ENCODE measurements at regions not wholly inside any gene's neighbourhood (a gene's known extent, or its start where the extent isn't known, plus 50 kb on each side); places are given as distances from the start of the nearest gene placed in this dataset.
"Not testable (repeated sequence)": the region's sequence is repeated elsewhere in the genome, so short reads cannot be mapped to it uniquely, and the experiment has no call there.

GRCh38 chr13:33682020-33682564, 135.9 kb upstream of the RFC3 start:
- POLR2A ChIA-PET: interaction anchor here (1.4 kb wide), 1 partner anchor 39 kb away, joined by 3 read pairs; no protein-coding TSS in a partner anchor
- CTCF ChIA-PET: no interaction called here

DNA sequence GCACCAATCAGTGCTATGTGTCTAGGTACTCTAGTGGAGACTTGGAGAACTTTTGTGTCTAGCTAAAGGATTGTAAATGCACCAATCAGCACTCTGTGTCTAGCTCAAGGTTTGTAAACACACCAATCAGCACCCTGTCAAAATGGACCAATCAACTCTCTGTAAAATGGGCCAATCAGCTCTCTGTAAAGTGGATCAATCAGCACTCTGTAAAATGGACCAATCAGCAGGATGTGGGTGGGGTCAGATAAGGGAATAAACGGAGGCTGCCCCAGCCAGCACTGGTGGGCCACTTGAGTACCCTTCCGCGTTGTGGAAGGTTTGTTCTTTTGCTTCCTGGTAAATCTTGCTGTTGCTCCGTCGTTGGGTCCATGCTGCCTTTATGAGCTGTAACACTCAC, 135.3 kb upstream of the RFC3 start:
- POLR2A ChIA-PET: not testable (repeated sequence)

More at GRCh38 chr13:33682020-33682564, 135.9 kb upstream of the RFC3 start:
- Histone ChIP-seq H3K27ac (ENCODE audit: low read depth, low read length) (no peak overlapping the region), H3K9me3 (ENCODE audit: control insufficient read depth, insufficient read depth, low read length) (peaks cover 8% of the 10 kb centered on the region; the same call in 1 of the 2 replicates), H3K4me3 (ENCODE audit: low read depth, low read length) (no peak overlapping the region), H3K27me3 (ENCODE audit: control insufficient read depth, insufficient read depth, low read length) (no peaks in the 10 kb centered on the region)
- no peak for TF ChIP-seq CTCF (IDR thresholded peaks at IDR 0.05; ENCODE audit: low read depth, low read length)
- no peak for DNase-seq (ENCODE audit: low read depth, low spot score)

DNA sequence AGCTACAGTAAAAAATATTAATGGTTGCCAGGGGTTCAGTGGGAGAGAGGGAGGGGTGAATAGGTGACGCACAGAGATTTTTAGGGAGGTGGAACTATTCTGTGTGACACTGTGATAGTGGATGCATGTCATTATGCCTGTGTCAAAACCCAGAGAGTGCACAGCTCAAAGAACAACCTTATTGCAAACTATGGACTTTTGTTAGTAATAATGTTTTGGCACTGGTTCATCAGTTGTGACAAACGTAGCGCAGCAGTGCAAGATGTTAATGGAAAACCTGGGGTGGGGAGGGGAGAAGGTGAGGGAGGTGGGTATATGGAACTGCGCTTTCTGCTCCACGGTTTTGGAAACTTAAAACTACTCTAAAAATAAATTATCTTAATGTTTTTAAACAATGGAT, 134.6 kb upstream of the RFC3 start:
- H3K27ac ChIP-seq (ENCODE audit: low read depth, low read length): no peak overlapping the region
- DNase-seq (ENCODE audit: low read depth, low spot score): no peak
- ChIA-PET POLR2A (no interaction called here), CTCF (interaction anchor here (0.6 kb wide), 1 partner anchor 1773 kb away, joined by 4 read pairs; no protein-coding TSS in a partner anchor)
- H3K9me3 ChIP-seq (ENCODE audit: control insufficient read depth, insufficient read depth, low read length): peaks cover 8% of the 10 kb centered on the region; the same call in 1 of the 2 replicates
- H3K4me3 ChIP-seq (ENCODE audit: low read depth, low read length): no peak overlapping the region
- no peak for TF ChIP-seq CTCF (IDR thresholded peaks at IDR 0.05; ENCODE audit: low read depth, low read length)
- peaks cover 7% of the 10 kb centered on the region for H3K27me3 ChIP-seq (ENCODE audit: control insufficient read depth, insufficient read depth, low read length)

More for the DNA sequence above, 135.3 kb upstream of the RFC3 start:
- CTCF ChIA-PET: interaction anchor here (0.6 kb wide), 1 partner anchor 1773 kb away, joined by 4 read pairs; no protein-coding TSS in a partner anchor
- H3K9me3 ChIP-seq (ENCODE audit: control insufficient read depth, insufficient read depth, low read length); H3K27ac ChIP-seq (ENCODE audit: low read depth, low read length); DNase-seq (ENCODE audit: low read depth, low spot score); H3K4me3 ChIP-seq (ENCODE audit: low read depth, low read length); H3K27me3 ChIP-seq (ENCODE audit: control insufficient read depth, insufficient read depth, low read length): not testable (repeated sequence)

DNA sequence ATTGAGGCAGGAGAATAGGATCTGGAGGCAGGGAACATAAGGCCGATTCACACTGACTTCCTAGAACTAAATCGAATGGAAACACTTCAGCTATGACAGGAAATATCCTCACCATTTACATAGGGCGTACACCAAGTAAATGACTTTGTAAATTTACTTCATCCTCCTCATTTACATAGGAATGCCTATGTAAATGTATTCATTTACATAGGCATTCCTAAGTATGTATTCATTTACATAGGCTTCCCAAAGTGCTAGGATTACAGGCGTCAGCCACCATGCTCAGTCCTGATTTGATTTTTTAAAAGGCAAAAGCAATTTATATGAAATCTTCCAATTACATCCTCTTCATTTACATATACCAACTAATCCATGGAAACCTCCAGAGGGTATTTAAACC, 133.1 kb upstream of the RFC3 start:
- ChIA-PET POLR2A (no interaction called here), CTCF (no interaction called here)
- no peak for TF ChIP-seq CTCF (IDR thresholded peaks at IDR 0.05; ENCODE audit: low read depth, low read length)
- Histone ChIP-seq H3K27me3 (ENCODE audit: control insufficient read depth, insufficient read depth, low read length) (peaks cover 7% of the 10 kb centered on the region), H3K27ac (ENCODE audit: low read depth, low read length) (no peak overlapping the region), H3K9me3 (ENCODE audit: control insufficient read depth, insufficient read depth, low read length) (peaks cover 8% of the 10 kb centered on the region; the same call in 1 of the 2 replicates), H3K4me3 (ENCODE audit: low read depth, low read length) (no peak overlapping the region)
- no peak for DNase-seq (ENCODE audit: low read depth, low spot score)

DNA sequence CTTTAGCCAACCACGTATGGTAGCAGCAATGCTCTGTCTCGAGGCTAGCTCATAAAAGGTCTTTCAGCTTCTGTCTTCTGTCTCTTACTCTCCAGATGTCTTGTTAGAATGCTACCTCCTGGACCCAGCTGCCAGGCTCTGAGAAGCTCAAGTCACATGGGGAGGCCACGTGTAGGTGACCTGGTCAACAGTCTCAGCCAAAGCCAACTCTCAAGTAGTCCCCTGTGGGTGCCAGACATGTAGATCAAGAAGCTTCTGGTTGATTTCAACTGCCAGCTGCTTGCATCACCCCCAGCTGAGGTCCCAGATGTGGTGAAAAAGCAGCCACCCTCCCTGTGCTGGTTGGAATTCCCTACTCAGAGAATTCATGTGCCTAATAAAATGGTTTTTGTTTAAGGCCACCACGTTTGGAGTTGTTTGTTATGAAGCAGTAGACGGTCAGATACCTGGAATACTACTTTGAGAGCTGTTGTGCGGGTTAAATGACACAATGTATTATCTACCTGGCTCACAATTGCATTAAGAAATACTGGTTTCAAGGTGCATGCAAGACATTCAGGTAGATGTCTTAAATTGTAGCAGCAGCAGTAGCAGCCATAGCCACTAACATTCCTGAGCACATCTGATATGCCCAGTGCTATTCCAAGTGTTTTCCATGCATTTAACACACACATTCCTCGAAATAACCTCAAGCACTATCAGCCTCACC, 131.0 kb upstream of the RFC3 start:
- no peak for DNase-seq (ENCODE audit: low read depth, low spot score)
- TF ChIP-seq CTCF (IDR thresholded peaks at IDR 0.05; ENCODE audit: low read depth, low read length): no peak
- H3K9me3 ChIP-seq (ENCODE audit: control insufficient read depth, insufficient read depth, low read length): peaks cover 5% of the 10 kb centered on the region
- ChIA-PET POLR2A (no interaction called here), CTCF (no interaction called here)
- H3K27me3 ChIP-seq (ENCODE audit: control insufficient read depth, insufficient read depth, low read length): peaks cover 7% of the 10 kb centered on the region
- H3K4me3 ChIP-seq (ENCODE audit: low read depth, low read length): no peak overlapping the region
- H3K27ac ChIP-seq (ENCODE audit: low read depth, low read length): no peak overlapping the region

All from AG04450 (cell line).